ENCODE measurements at regions not wholly inside any gene's neighbourhood (a gene's known extent, or its start where the extent isn't known, plus 50 kb on each side); places are given as distances from the start of the nearest gene placed in this dataset.

DNA sequence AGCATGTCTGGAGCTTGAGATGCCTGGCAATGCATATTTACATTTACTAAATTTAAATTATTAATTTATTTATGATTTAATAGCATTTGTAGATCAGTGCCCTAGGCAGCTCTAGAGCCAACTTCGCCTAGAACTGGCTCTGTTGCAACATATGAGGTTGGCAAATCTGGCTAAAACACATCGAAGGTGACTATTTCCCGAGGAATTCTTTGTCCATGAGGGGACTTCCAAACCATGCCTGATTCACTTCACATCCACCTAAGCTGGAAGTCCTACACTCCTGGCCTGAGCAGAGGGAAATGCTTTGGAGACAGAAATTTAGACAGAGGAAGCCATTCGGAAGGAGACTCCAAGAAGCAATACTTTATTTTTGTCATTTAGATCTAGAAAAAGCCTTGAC, 211.0 kb upstream of the ARG1 start (continued):
- TF ChIP-seq, protein P1, sequence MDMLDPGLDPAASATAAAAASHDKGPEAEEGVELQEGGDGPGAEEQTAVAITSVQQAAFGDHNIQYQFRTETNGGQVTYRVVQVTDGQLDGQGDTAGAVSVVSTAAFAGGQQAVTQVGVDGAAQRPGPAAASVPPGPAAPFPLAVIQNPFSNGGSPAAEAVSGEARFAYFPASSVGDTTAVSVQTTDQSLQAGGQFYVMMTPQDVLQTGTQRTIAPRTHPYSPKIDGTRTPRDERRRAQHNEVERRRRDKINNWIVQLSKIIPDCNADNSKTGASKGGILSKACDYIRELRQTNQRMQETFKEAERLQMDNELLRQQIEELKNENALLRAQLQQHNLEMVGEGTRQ (CRISPR knock-in tag; IDR thresholded peaks at IDR 0.05), result no peak
- TF ChIP-seq ATF2 (CRISPR knock-in tag; IDR thresholded peaks at IDR 0.05; ENCODE audit: borderline replicate concordance, low read depth) (no peak), ATF3 (CRISPR knock-in tag; conservative IDR thresholded peaks at IDR 0.05) (no peak), NR3C1 (CRISPR knock-in tag; conservative IDR thresholded peaks at IDR 0.05; ENCODE audit: low read depth) (no peak)

DNA sequence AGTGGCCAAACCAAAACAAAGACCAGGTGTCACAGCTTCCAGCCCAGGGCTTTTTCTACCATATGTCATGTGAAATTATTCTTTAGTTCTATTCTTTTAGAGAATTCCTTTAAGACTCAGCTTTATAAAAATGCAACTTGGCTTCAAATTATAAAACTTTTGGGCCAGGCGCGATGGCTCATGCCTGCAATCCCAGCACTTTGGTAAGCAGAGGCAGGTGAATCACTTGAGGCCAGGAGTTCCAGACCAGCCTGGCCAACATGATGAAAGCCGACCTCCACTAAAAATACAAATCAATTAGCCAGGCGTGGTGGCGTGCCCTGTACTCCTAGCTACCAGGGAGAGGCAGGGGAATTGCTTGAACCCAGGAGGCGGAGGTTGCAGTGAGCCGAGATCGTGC, 210.3 kb upstream of the ARG1 start:
- H3K9me3 Mint-ChIP-seq, result peaks cover 10% of the 10 kb centered on the region
- no peak overlapping the region for H3K27ac Mint-ChIP-seq
- H3K4me3 Mint-ChIP-seq, result no peak overlapping the region
- peaks cover 36% of the 10 kb centered on the region for H3K27me3 Mint-ChIP-seq (ENCODE audit: low read depth)
- peaks cover 14% of the 10 kb centered on the region for H3K4me1 Mint-ChIP-seq
- H3K36me3 Mint-ChIP-seq, result peaks cover 4% of the 10 kb centered on the region; the same call in 1 of the 2 replicates
- no peak for ATAC-seq
- TF ChIP-seq MYBL2 (CRISPR knock-in tag; IDR thresholded peaks at IDR 0.05) (no peak), FOXJ3 (CRISPR knock-in tag; IDR thresholded peaks at IDR 0.05; ENCODE audit: borderline replicate concordance) (no peak)
- ChIA-PET POLR2A (no interaction called here), CTCF (no interaction called here)
- no peak for DNase-seq (ENCODE audit: low spot score)

DNA sequence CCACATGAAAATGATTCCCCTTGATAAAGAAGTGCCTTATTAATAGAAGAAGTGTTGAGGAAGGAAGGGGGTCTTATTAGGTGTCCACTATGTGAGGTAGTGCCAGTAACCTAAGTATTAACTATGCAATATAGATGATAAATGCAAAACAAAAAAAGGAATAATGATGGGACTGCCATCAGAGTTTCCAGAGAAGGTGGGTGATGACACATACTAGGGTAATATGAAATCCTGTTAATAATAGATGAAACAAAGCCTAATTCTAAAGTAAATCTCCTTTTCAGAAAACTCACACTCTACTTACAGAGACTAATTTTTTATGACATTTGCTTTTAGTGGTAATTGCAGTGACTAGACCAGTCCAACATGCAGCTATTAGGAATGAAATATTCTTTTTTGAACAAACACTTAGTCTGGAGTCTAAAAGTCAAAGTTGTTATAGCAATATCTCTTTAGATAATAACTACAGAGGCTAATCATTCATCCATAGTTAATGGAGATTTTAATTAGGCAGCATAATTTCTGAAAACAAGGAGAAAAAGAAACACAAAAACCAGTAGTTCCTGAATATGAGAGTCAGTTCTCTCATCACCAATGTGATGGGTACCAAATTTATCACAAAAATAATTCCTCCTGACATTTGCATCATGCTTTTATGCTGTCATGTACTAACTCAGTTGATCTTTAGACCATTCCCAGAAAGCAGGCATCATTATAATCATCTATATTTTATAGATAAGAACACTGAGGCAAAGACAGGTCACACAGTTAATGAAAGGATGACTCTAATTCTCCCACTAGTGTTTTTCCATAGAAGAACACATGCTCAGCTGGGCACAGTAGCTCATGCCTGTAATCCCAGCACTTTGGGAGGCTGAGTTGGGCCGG, 208.8 kb upstream of the ARG1 start:
- H3K4me1 Mint-ChIP-seq, result peaks cover 26% of the 10 kb centered on the region
- TF ChIP-seq MXD4 (CRISPR knock-in tag; IDR thresholded peaks at IDR 0.05; ENCODE audit: borderline replicate concordance) (no peak), JAZF1 (CRISPR knock-in tag; IDR thresholded peaks at IDR 0.05) (no peak), TCF7 (CRISPR knock-in tag; IDR thresholded peaks at IDR 0.05; ENCODE audit: low read depth) (no peak), ATF2 (CRISPR knock-in tag; IDR thresholded peaks at IDR 0.05; ENCODE audit: borderline replicate concordance, low read depth) (no peak), HMGA2 (CRISPR knock-in tag; IDR thresholded peaks at IDR 0.05) (no peak), MYBL2 (CRISPR knock-in tag; IDR thresholded peaks at IDR 0.05) (no peak), PRRX2 (CRISPR knock-in tag; IDR thresholded peaks at IDR 0.05) (no peak), SP1 (CRISPR knock-in tag; conservative IDR thresholded peaks at IDR 0.05) (no peak), ZBTB21 (CRISPR knock-in tag; IDR thresholded peaks at IDR 0.05; ENCODE audit: borderline replicate concordance) (no peak), FOXP1 (CRISPR knock-in tag; IDR thresholded peaks at IDR 0.05; ENCODE audit: borderline replicate concordance) (no peak), ZNF671 (CRISPR knock-in tag; IDR thresholded peaks at IDR 0.05) (no peak), CBFB (CRISPR knock-in tag; IDR thresholded peaks at IDR 0.05; ENCODE audit: low read depth) (no peak), KAT7 (CRISPR knock-in tag; IDR thresholded peaks at IDR 0.05; ENCODE audit: borderline replicate concordance) (no peak), JUN (CRISPR knock-in tag; IDR thresholded peaks at IDR 0.05) (no peak), ZNF317 (CRISPR knock-in tag; IDR thresholded peaks at IDR 0.05; ENCODE audit: borderline replicate concordance, low read depth) (no peak), FOXJ3 (CRISPR knock-in tag; IDR thresholded peaks at IDR 0.05; ENCODE audit: borderline replicate concordance) (no peak)
- TF ChIP-seq, protein P2, sequence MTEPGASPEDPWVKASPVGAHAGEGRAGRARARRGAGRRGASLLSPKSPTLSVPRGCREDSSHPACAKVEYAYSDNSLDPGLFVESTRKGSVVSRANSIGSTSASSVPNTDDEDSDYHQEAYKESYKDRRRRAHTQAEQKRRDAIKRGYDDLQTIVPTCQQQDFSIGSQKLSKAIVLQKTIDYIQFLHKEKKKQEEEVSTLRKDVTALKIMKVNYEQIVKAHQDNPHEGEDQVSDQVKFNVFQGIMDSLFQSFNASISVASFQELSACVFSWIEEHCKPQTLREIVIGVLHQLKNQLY (CRISPR knock-in tag; IDR thresholded peaks at IDR 0.05), result no peak
- TF ChIP-seq, protein P3, sequence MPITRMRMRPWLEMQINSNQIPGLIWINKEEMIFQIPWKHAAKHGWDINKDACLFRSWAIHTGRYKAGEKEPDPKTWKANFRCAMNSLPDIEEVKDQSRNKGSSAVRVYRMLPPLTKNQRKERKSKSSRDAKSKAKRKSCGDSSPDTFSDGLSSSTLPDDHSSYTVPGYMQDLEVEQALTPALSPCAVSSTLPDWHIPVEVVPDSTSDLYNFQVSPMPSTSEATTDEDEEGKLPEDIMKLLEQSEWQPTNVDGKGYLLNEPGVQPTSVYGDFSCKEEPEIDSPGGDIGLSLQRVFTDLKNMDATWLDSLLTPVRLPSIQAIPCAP (CRISPR knock-in tag; IDR thresholded peaks at IDR 0.05), result no peak
- CTCF ChIA-PET, result interaction anchor here (0.8 kb wide), 1 partner anchor 181 kb away, joined by 3 read pairs; no protein-coding TSS in a partner anchor
- peaks cover 12% of the 10 kb centered on the region for H3K9me3 Mint-ChIP-seq
- no peak for DNase-seq (ENCODE audit: low spot score)
- H3K4me3 Mint-ChIP-seq, result no peak overlapping the region
- H3K27me3 Mint-ChIP-seq (ENCODE audit: low read depth), result peaks cover 32% of the 10 kb centered on the region
- ATAC-seq, result no peak
- peaks cover 7% of the 10 kb centered on the region for H3K36me3 Mint-ChIP-seq
- H3K27ac Mint-ChIP-seq, result no peak overlapping the region
- POLR2A ChIA-PET, result no interaction called here
